CD14-positive monocyte (primary cell): ENCODE measurements at regions not wholly inside any gene's neighbourhood (a gene's known extent, or its start where the extent isn't known, plus 50 kb on each side); places are given as distances from the start of the nearest gene placed in this dataset.

Experiments used
- DNase-seq, 3 donors: peaks; one replicate each; pipeline ENCODE4 v3.0.0-alpha.2; 2011 to 2022
- H2AFZ ChIP-seq: 2 replicates; pipeline ENCODE4 v1.6.0; 2012; ENCODE audit warnings: mild to moderate bottlenecking, low read depth, low read length, inconsistent platforms; ENCODE audit not compliant: insufficient read depth, poor library complexity, severe bottlenecking
- H3K27ac ChIP-seq, 2 donors: 1 replicate in 1 of 2; 2 replicates in 1 of 2; pipeline ENCODE4 v1.5.1; 2012 to 2013; ENCODE audit warnings: low read length in 2 of 2, control low read depth in 1 of 2, inconsistent platforms in 1 of 2, low read depth in 1 of 2, mild to moderate bottlenecking in 1 of 2
- H3K27me3 ChIP-seq, 2 donors: one replicate each; pipeline versions ENCODE4 v1.6.0 to v1.6.1; 2011 to 2013; ENCODE audit warnings: low read length in 2 of 2; ENCODE audit not compliant: control insufficient read depth in 2 of 2, insufficient read depth in 2 of 2
- H3K36me3 ChIP-seq, 2 donors: replicated peaks in 1 of 2; 1 replicate in 1 of 2; 2 replicates in 1 of 2; pipeline versions ENCODE4 v1.5.1 to v1.6.1; 2012 to 2013; ENCODE audit warnings: low read length in 2 of 2, control low read depth in 1 of 2, inconsistent platforms in 1 of 2, mild to moderate bottlenecking in 1 of 2; ENCODE audit not compliant: insufficient read depth in 2 of 2, control insufficient read depth in 1 of 2
- H3K4me1 ChIP-seq, 2 donors: 1 replicate in 1 of 2; 2 replicates in 1 of 2; pipeline versions ENCODE4 v1.5.1 to v1.6.1; 2012 to 2013; ENCODE audit warnings: low read length in 2 of 2, control low read depth in 1 of 2, inconsistent platforms in 1 of 2, mild to moderate bottlenecking in 1 of 2, moderate library complexity in 1 of 2; ENCODE audit not compliant: insufficient read depth in 2 of 2, control insufficient read depth in 1 of 2
- H3K4me2 ChIP-seq: replicated peaks from 2 replicates; pipeline ENCODE3; 2012; ENCODE audit warnings: low read length, moderate library complexity, mild to moderate bottlenecking; ENCODE audit not compliant: poor library complexity, severe bottlenecking; ENCODE audit errors: extremely low read depth
- H3K4me3 ChIP-seq, 3 experiments: fragments of 200-600 bp in 1 of 3; sonication (generic) in 1 of 3; replicated peaks in 1 of 3; 1 replicate in 2 of 3; 2 replicates in 1 of 3; pipeline ENCODE4 v1.5.1; 2011 to 2013; ENCODE audit warnings: low read length in 3 of 3, mild to moderate bottlenecking in 3 of 3, control low read depth in 2 of 3, low read depth in 2 of 3, inconsistent platforms in 1 of 3, moderate library complexity in 1 of 3
- H3K79me2 ChIP-seq: 2 replicates; pipeline ENCODE4 v1.6.0; 2012; ENCODE audit warnings: mild to moderate bottlenecking, control low read depth, inconsistent platforms, low read length, moderate library complexity; ENCODE audit not compliant: insufficient read depth
- H3K9ac ChIP-seq: 2 replicates; pipeline ENCODE4 v1.6.0; 2017; ENCODE audit warnings: low read length, mild to moderate bottlenecking; ENCODE audit not compliant: insufficient read depth, poor library complexity, severe bottlenecking
- H3K9me3 ChIP-seq, 2 donors: replicated peaks in 1 of 2; 1 replicate in 1 of 2; 2 replicates in 1 of 2; pipeline versions ENCODE4 v1.5.1 to v1.6.1; 2012 to 2013; ENCODE audit warnings: low read length in 2 of 2, control low read depth in 1 of 2; ENCODE audit not compliant: control insufficient read depth in 1 of 2, insufficient read depth in 1 of 2
- H4K20me1 ChIP-seq: 2 replicates; pipeline ENCODE4 v1.6.0; 2012; ENCODE audit warnings: mild to moderate bottlenecking, low read length, control low read depth, moderate library complexity; ENCODE audit not compliant: insufficient read depth
- H3K27ac Mint-ChIP-seq, 7 donors: one replicate each; pipeline ENCODE4 v1.8.0; 2020; ENCODE audit warnings: mild to moderate bottlenecking in 7 of 7, mixed read lengths in 7 of 7, moderate library complexity in 6 of 7, inconsistent platforms in 2 of 7
- H3K27me3 Mint-ChIP-seq, 3 donors: one replicate each; pipeline ENCODE4 v1.8.0; 2021 to 2022; ENCODE audit warnings: low read depth in 3 of 3, mild to moderate bottlenecking in 3 of 3, mixed read lengths in 3 of 3, moderate library complexity in 3 of 3, inconsistent platforms in 1 of 3
- H3K36me3 Mint-ChIP-seq, 2 donors: one replicate each; pipeline ENCODE4 v1.8.0; 2020; ENCODE audit warnings: mixed read lengths in 2 of 2, inconsistent platforms in 1 of 2, mild to moderate bottlenecking in 1 of 2
- H3K4me1 Mint-ChIP-seq: one replicate; pipeline ENCODE4 v1.8.0; 2020; ENCODE audit warnings: mild to moderate bottlenecking, mixed read lengths
- H3K4me3 Mint-ChIP-seq, 2 donors: one replicate each; pipeline ENCODE4 v1.8.0; 2020; ENCODE audit warnings: mild to moderate bottlenecking in 2 of 2, mixed read lengths in 2 of 2, moderate library complexity in 1 of 2
- H3K9me3 Mint-ChIP-seq, 7 donors: one replicate each; pipeline ENCODE4 v1.8.0; 2020 to 2022; ENCODE audit warnings: mixed read lengths in 7 of 7, mild to moderate bottlenecking in 6 of 7, moderate library complexity in 6 of 7, inconsistent platforms in 2 of 7
- CTCF ChIP-seq: fragments of 200-600 bp; IDR thresholded peaks from one replicate; pipeline ENCODE4 v1.8.0; 2022; ENCODE audit warnings: antibody characterized with exemption, mild to moderate bottlenecking
- WGBS: methylation state at CpG from one replicate; pipeline ENCODE4 v1.1.5; 2013; ENCODE audit warnings: missing lambda C conversion rate; ENCODE audit not compliant: insufficient coverage; 5-methylcytosine and 5-hydroxymethylcytosine counted together
- intact Hi-C, 2 donors: fragments of 100-400 bp; cut with micrococcal nuclease; formaldehyde crosslinking; loops; one replicate each; pipeline versions ENCODE4 v1.15.0 to v1.15.1; 2023

- no peaks in the 10 kb centered on the region for H3K36me3 ChIP-seq
- H3K36me3 Mint-ChIP-seq = no peaks in the 10 kb centered on the region
- no peaks in the 10 kb centered on the region for H3K27me3 ChIP-seq
- H3K79me2 ChIP-seq = no peaks in the 10 kb centered on the region
- H3K4me1 ChIP-seq = no peaks in the 10 kb centered on the region
- TF ChIP-seq CTCF = no peak
- intact Hi-C loops = no loop called here
- no peak overlapping the region for H3K27ac ChIP-seq
- no peaks in the 10 kb centered on the region for H3K27me3 Mint-ChIP-seq
- peaks cover 0 to 10% of the 10 kb centered on the region in 2 donors for H3K9me3 ChIP-seq
- H3K4me2 ChIP-seq = no peak overlapping the region
- no CpG with 5 or more reads among the region's 1 CpG for WGBS
- no peak overlapping the region for H3K4me3 ChIP-seq
- no peak overlapping the region for H3K4me3 Mint-ChIP-seq
- H3K4me1 Mint-ChIP-seq = no peaks in the 10 kb centered on the region
- no peak overlapping the region for H3K9ac ChIP-seq
- no peaks in the 10 kb centered on the region for H4K20me1 ChIP-seq
- DNase-seq = no peak
- peaks cover 0 to 2% (median 0%) of the 10 kb centered on the region in 7 donors for H3K9me3 Mint-ChIP-seq
- H2AFZ ChIP-seq = no peak overlapping the region
- no peak overlapping the region for H3K27ac Mint-ChIP-seq
Measured at GRCh38 chrX:116628464-116628863, 165.7 kb upstream of the CT83 start.

GRCh38 chrX:116618546-116618945 lies 155.8 kb upstream of the CT83 start:
- no peaks in the 10 kb centered on the region for H3K27me3 ChIP-seq
- no peaks in the 10 kb centered on the region for H4K20me1 ChIP-seq
- H3K9me3 ChIP-seq = no peaks in the 10 kb centered on the region
- WGBS = no CpG with 5 or more reads among the region's 1 CpG
- no peak for TF ChIP-seq CTCF
- Mint-ChIP-seq H3K4me3 (no peak overlapping the region), H3K27me3 (no peaks in the 10 kb centered on the region), H3K36me3 (no peaks in the 10 kb centered on the region), H3K9me3 (peaks cover 0 to 3% (median 0%) of the 10 kb centered on the region in 7 donors), H3K27ac (no peak overlapping the region), H3K4me1 (no peaks in the 10 kb centered on the region)
- H3K27ac ChIP-seq = no peak overlapping the region
- H3K4me3 ChIP-seq = no peak overlapping the region
- intact Hi-C loops = no loop called here
- no peak for DNase-seq
- no peaks in the 10 kb centered on the region for H3K36me3 ChIP-seq
- H3K4me1 ChIP-seq = no peaks in the 10 kb centered on the region
- no peak overlapping the region for H2AFZ ChIP-seq
- H3K9ac ChIP-seq = no peak overlapping the region
- no peaks in the 10 kb centered on the region for H3K79me2 ChIP-seq
- no peak overlapping the region for H3K4me2 ChIP-seq
